ENCODE measurements at regions not wholly inside any gene's neighbourhood (a gene's known extent, or its start where the extent isn't known, plus 50 kb on each side); places are given as distances from the start of the nearest gene placed in this dataset.

- Histone ChIP-seq H3K4me3 (ENCODE audit: low read length) (no peak overlapping the region), H3K27me3 (ENCODE audit: control insufficient read depth, insufficient read depth, low read length) (peaks cover 2% of the 10 kb centered on the region), H3K4me1 (ENCODE audit: control insufficient read depth, insufficient read depth, low read length) (peaks cover 42% of the 10 kb centered on the region), H3K27ac (ENCODE audit: low read length) (no peak overlapping the region), H3K36me3 (ENCODE audit: control insufficient read depth, insufficient read depth, low read length) (no peaks in the 10 kb centered on the region), H3K9me3 (ENCODE audit: control insufficient read depth, insufficient read depth, low read length) (no peaks in the 10 kb centered on the region)
- TF ChIP-seq, protein P1, sequence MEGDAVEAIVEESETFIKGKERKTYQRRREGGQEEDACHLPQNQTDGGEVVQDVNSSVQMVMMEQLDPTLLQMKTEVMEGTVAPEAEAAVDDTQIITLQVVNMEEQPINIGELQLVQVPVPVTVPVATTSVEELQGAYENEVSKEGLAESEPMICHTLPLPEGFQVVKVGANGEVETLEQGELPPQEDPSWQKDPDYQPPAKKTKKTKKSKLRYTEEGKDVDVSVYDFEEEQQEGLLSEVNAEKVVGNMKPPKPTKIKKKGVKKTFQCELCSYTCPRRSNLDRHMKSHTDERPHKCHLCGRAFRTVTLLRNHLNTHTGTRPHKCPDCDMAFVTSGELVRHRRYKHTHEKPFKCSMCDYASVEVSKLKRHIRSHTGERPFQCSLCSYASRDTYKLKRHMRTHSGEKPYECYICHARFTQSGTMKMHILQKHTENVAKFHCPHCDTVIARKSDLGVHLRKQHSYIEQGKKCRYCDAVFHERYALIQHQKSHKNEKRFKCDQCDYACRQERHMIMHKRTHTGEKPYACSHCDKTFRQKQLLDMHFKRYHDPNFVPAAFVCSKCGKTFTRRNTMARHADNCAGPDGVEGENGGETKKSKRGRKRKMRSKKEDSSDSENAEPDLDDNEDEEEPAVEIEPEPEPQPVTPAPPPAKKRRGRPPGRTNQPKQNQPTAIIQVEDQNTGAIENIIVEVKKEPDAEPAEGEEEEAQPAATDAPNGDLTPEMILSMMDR (IDR thresholded peaks at IDR 0.05) = no peak
- no peaks in the 10 kb centered on the region for H3K36me3 Mint-ChIP-seq
- intact Hi-C loops (cut with micrococcal nuclease) = no loop called here
- peaks cover 6 to 22% of the 10 kb centered on the region in 2 donors for H3K27me3 Mint-ChIP-seq (ENCODE audit: low read depth in 2 of 2)
- no peak for DNase-seq
- H3K27ac Mint-ChIP-seq = peak overlapping the region in 1 of 2 donors; percentile 20
- ATAC-seq = no peak
- 87% methylated on average over 24 of the region's 24 CpGs for WGBS (ENCODE audit: insufficient coverage)
- H3K4me1 Mint-ChIP-seq = peaks cover 25 to 28% of the 10 kb centered on the region in 2 donors
- H3K4me3 Mint-ChIP-seq = no peak overlapping the region
- no peaks in the 10 kb centered on the region for H3K9me3 Mint-ChIP-seq
Measured at GRCh38 chr2:239607517-239608191, 206.8 kb upstream of the HDAC4 start.

GRCh38 chr2:239606741-239607516 lies 206.1 kb upstream of the HDAC4 start:
- H3K27me3 Mint-ChIP-seq (ENCODE audit: low read depth in 2 of 2) = peaks cover 6 to 22% of the 10 kb centered on the region in 2 donors
- TF ChIP-seq, protein P1 (IDR thresholded peaks at IDR 0.05) = no peak
- peaks cover 32 to 35% of the 10 kb centered on the region in 2 donors for H3K4me1 Mint-ChIP-seq
- no peak overlapping the region for H3K4me3 Mint-ChIP-seq
- H3K36me3 ChIP-seq (ENCODE audit: control insufficient read depth, insufficient read depth, low read length) = no peaks in the 10 kb centered on the region
- WGBS (ENCODE audit: insufficient coverage) = 92% methylated on average over 7 of the region's 7 CpGs
- no peaks in the 10 kb centered on the region for H3K36me3 Mint-ChIP-seq
- no peak overlapping the region for H3K27ac ChIP-seq (ENCODE audit: low read length)
- no peaks in the 10 kb centered on the region for H3K9me3 ChIP-seq (ENCODE audit: control insufficient read depth, insufficient read depth, low read length)
- intact Hi-C loops (cut with micrococcal nuclease) = no loop called here
- H3K4me3 ChIP-seq (ENCODE audit: low read length) = no peak overlapping the region
- peaks cover 2% of the 10 kb centered on the region for H3K27me3 ChIP-seq (ENCODE audit: control insufficient read depth, insufficient read depth, low read length)
- DNase-seq (no peak), ATAC-seq (no peak)
- H3K4me1 ChIP-seq (ENCODE audit: control insufficient read depth, insufficient read depth, low read length) = peaks cover 49% of the 10 kb centered on the region
- peak overlapping the region in 1 of 2 donors; percentile 20 for H3K27ac Mint-ChIP-seq
- no peaks in the 10 kb centered on the region for H3K9me3 Mint-ChIP-seq

- no peaks in the 10 kb centered on the region for H3K36me3 ChIP-seq (ENCODE audit: control insufficient read depth, insufficient read depth, low read length)
- no peak overlapping the region for H3K4me3 Mint-ChIP-seq
- no peaks in the 10 kb centered on the region for H3K36me3 Mint-ChIP-seq
- DNase-seq (no peak), ATAC-seq (peak in 1 of 3 donors; percentile 25)
- intact Hi-C loops (cut with micrococcal nuclease) = no loop called here
- H3K27me3 ChIP-seq (ENCODE audit: control insufficient read depth, insufficient read depth, low read length) = peaks cover 2% of the 10 kb centered on the region
- no peak overlapping the region for H3K27ac Mint-ChIP-seq
- no peak overlapping the region for H3K4me3 ChIP-seq (ENCODE audit: low read length)
- H3K9me3 Mint-ChIP-seq = no peaks in the 10 kb centered on the region
- TF ChIP-seq, protein P1 (IDR thresholded peaks at IDR 0.05) = no peak
- H3K27me3 Mint-ChIP-seq (ENCODE audit: low read depth in 2 of 2) = peaks cover 6 to 22% of the 10 kb centered on the region in 2 donors
- peaks cover 59% of the 10 kb centered on the region for H3K4me1 ChIP-seq (ENCODE audit: control insufficient read depth, insufficient read depth, low read length)
- peaks cover 39 to 43% of the 10 kb centered on the region in 2 donors for H3K4me1 Mint-ChIP-seq
- H3K27ac ChIP-seq (ENCODE audit: low read length) = no peak overlapping the region
- 20% methylated on average over 5 of the region's 5 CpGs for WGBS (ENCODE audit: insufficient coverage)
- H3K9me3 ChIP-seq (ENCODE audit: control insufficient read depth, insufficient read depth, low read length) = no peaks in the 10 kb centered on the region
Measured at GRCh38 chr2:239605976-239606375, 205.2 kb upstream of the HDAC4 start.
